GM21526 (cell line): ENCODE measurements at regions not wholly inside any gene's neighbourhood (a gene's known extent, or its start where the extent isn't known, plus 50 kb on each side); places are given as distances from the start of the nearest gene placed in this dataset.
"Not testable (repeated sequence)": the region's sequence is repeated elsewhere in the genome, so short reads cannot be mapped to it uniquely, and the experiment has no call there.

Source experiments
- ATAC-seq: cut with Tn5 transposase; IDR thresholded peaks from one replicate; pipeline ENCODE4 v1.9.1; 2021; ENCODE audit warnings: moderate library complexity; ENCODE audit not compliant: unreplicated experiment, low FRiP score

DNA sequence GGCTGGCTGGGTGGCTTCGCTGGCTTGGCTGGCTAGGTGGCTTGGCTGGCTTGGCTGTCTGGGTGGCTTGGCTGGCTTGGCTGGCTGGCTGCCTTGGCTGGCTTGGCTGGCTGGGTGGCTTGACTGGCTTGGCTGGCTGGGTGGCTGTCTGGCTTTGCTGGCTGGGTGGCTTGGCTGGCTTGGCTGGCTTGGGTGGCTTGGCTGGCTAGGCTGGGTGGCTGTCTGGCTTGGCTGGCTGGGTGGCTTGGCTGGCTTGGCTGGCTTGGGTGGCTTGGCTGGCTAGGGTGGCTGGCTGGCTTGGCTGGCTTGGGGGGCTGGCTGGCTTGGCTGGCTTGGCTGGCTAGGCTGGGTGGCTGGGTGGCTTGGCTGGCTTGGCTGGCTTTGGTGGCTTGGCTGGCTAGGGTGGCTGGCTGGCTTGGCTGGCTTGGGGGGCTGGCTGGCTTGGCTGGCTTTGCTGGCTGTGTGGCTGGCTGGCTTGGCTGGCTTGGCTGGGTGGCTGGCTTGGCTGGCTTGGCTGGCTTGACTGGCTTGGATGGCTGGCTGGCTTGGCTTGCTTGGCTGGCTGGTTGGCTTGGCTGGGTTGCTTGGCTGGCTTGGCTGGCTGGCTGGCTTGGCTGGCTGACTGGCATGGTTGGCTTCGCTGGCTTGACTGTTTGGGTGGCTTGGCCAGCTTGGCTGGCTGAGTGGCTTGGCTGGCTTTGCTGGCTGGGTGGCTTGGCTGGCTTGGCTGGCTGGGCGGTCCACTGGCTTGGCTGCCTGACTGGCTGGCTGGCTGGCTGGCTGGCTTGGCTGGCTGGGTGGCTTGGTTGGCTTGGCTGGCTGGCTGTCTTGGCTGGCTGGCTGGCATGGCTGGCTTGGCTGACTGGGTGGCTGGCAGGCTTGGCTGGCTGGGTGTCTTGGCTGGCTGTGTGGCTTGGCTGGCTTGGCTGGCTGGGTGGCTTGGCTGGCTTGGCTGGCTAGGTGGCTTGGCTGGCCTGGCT, 436.3 kb downstream of the GOLGA6L6 start:
- ATAC-seq = not testable (repeated sequence)

DNA sequence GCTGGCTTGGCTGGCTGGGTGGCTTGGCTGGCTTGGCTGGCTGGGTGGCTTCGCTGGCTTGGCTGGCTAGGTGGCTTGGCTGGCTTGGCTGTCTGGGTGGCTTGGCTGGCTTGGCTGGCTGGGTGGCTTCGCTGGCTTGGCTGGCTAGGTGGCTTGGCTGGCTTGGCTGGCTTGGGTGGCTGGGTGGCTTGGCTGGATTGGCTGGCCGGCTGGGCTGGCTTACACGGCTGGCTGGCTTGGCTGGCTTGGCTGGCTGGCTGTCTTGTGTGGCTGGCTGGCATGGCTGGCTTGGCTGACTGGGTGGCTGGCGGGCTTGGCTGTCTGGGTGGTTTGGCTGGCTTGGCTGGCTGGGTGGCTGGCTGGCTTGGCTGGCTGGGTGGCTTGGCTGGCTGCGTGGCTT, 437.0 kb downstream of the GOLGA6L6 start:
- not testable (repeated sequence) for ATAC-seq

DNA sequence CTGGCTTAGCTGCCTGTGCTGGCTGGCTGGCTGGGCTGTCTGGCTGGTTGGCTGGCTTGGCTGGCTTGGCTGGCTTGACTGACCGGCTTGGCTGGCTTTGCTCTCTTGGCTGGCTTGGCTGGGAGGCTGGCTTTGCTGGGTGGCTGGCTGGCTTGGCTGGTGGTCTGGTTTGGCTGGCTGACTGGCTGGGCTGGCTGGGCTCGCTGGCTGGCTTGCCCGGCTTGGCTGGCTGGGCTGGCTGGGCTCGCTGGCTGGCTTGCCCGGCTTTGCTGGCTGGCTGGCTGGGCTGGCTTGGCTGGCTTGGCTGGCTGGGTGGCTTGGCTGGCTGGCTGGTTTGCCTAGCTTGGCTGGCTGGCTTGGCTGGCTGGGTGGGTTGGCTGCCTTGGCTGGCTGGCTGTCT, 438.7 kb downstream of the GOLGA6L6 start:
- ATAC-seq = not testable (repeated sequence)

DNA sequence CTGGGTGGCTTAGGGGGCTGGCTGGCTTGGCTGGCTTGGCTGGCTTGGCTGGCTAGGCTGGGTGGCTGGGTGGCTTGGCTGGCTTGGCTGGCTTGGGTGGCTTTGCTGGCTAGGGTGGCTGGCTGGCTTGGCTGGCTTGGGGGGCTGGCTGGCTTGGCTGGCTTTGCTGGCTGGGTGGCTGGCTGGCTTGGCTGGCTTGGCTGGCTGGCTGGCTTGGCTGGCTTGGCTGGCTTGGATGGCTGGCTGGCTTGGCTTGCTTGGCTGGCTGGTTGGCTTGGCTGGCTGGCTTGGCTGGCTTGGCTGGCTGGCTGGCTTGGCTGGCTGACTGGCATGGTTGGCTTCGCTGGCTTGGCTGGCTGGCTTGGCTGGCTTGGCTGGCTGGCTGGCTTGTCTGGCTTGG, 439.4 kb downstream of the GOLGA6L6 start:
- not testable (repeated sequence) for ATAC-seq

DNA sequence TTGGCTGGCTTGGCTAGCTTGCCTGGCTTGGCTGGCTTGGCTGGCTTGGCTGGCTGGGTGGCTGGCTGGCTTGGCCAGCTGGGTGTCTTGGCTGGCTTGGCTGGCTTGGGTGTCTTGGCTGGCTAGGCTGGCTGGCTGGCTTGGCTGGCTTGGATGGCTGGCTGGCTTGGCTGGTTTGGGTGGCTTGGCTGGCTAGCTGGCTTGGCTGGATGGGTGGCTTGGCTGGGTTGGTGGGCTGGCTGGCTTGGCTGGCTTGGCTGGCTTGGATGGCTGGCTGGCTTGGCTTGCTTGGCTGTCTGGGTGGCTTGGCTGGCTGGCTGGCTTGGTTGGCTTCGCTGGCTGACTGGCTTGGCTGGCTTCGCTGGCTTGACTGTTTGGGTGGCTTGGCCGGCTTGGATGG, 440.3 kb downstream of the GOLGA6L6 start:
- ATAC-seq = not testable (repeated sequence)

DNA sequence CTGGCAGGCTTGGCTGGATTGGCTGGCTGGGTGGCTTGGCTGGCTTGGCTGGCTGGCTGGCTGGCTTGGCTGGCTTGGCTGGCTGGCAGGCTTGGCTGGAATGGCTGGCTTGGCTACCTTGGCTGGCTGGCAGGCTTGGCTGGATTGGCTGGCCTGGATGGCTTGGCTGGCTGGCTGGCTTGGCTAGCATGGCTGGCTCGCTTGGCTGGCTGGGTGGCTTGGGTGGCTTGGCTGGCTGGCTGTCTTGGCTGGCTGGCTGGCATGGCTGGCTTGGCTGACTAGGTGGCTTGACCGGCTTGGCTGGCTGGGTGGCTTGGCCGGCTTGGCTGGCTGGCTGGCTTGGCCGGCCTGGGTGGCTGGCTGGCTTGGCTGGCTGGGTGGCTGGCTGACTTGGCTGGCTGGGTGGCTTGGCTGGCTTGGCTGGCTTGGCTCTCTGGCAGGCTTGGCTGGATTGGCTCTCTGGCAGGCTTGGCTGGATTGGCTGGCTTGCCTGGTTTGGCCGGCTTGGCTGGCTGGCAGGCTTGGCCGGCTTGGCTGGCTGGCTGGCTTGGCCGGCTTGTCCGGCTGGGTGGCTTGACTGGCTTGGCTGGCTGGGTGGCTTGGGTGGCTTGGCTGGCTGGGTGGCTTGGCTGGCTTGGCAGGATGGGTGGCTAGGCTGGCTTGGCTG, 440.9 kb downstream of the GOLGA6L6 start:
- ATAC-seq = not testable (repeated sequence)

DNA sequence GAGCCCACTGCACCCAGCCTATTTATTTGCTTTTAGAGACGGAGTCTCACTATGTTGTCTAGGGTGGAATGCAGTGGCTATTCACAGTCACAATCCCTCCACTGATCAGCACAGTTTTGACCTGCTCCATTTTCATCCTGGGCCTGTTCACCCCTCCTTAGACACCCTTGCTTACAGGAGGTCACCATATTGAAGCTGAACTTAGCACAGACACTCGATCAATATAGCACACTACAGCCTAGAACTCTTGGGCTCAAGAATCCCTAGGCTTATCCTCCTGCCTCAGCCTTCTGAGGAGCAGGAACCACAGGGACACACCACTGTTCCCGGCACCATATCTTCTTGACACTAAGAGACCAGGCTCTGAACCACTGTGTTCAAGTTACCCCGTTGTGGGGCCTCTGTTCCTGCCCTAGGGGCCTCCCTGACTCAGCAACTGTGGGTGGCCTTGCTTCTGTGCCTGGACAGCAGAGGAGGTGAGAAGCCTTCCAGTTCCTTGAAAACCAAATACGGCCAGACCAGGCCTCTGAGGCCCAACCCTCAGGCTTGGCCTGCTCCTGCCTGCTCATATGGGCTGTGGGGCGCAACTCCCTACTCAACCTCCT, 445.8 kb downstream of the GOLGA6L6 start:
- not testable (repeated sequence) for ATAC-seq

DNA sequence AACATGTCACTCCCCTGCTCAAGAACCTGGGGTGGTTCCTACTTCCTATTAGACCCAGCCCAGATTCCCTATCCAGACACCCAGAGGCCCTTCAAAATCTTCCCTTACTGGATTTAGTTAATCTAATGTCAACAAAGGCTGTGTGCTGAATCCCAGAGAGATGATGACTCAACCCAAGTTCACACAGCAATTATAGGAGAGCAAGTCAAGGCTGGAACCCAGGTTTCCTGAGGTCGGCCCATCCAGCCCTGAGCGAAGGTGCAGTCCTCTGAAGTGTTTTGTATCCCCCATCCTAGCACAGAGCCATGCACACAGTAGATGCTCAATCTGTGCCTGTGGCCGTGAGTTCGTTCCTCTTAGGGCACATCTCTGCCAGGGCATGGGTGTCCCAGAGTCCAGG, 452.1 kb downstream of the GOLGA6L6 start:
- ATAC-seq = not testable (repeated sequence)

DNA sequence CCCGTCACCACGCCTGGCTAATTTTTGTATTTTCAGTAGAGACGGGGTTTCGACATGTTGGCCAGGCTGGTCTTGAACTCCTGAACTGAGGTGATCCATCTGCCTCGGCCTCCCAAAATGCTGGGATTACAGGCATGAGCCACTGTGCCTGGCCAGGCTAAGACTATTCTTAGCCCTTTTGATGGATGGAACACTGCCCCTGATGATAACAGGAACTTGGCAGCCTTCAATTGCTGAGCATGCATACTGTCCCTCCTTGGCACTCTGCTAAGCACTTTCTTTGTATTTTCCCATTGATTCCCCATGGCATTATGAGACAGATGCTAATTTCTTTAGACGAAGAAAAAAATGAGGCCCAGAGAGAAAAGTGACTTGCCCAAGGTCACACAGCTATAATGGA, 457.6 kb downstream of the GOLGA6L6 start:
- ATAC-seq = not testable (repeated sequence)

DNA sequence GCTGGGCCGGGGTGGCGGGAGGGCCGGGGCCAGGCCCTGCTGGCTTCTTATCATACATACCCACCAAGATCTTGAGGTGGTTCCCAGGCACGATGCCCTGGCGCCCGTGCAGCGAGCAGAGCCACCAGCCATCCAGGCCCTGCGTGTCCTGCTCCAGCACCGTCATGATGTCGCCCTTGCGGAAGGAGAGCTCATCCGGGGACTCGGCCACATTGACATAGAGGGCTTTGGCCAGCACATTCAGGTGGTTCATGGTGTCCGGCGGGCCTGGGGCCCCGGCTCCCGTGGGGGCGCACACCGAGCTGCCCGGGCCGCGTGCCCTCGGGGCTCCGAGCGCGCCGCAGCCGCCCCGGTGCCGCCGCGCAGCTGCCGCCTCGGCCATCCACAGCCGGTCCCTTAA, 467.5 kb downstream of the GOLGA6L6 start:
- not testable (repeated sequence) for ATAC-seq

DNA sequence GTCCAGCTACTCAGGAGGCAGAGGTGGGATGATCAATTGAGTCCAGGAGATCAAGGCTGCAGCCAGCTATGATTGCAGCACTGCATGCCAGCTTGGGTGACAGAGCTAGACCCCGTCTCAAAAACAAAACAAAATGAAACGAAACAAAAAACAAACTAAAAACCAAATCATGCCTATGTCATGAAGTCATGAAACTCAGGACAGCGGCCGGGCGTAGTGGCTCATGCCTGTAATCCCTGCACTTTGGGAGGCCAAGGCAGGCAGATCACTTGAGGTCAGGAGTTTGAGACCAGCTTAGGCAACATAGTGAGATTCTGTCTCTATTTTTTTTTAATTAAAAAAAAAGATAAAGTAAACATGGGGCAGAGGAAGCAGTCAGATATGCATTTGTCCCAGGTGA, 472.6 kb downstream of the GOLGA6L6 start:
- not testable (repeated sequence) for ATAC-seq

DNA sequence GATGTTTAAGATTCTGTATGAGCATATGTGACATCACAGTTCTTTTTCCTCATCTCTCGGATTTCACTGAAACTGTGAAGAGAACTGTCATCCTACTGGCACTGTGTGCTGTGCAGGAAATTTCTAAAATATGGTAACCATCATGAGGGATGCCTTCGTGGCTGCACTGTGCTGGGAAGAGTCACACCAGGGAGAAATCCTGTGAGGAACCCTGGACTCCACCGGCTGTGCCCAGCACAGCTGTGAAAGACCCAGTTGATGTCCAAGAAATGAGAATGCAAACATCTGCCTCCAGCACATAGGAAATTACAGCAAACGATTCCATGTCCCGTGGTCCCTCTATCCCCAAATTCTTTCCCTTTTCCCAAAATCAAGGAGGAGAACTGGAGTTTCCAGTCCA, 475.4 kb downstream of the GOLGA6L6 start:
- not testable (repeated sequence) for ATAC-seq

DNA sequence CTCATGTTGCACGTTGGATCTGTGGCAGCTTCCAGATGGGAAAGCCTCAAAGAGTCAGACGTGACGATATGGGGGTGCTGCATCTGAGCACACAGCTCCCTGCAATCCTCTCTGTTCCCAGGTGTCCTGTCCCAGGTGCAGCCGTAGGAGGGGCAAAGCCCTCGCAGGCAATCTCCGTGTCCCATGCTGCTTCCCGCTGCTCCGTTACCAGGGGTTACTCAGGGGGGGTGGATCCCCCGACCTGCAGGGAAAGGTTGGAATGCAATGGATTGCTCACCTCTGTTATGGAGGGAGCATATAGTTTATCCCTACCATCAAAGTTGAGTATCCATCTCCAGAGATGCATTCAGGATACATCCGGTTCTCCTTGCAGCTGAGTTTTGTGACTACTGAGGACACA, 476.1 kb downstream of the GOLGA6L6 start:
- ATAC-seq = not testable (repeated sequence)

DNA sequence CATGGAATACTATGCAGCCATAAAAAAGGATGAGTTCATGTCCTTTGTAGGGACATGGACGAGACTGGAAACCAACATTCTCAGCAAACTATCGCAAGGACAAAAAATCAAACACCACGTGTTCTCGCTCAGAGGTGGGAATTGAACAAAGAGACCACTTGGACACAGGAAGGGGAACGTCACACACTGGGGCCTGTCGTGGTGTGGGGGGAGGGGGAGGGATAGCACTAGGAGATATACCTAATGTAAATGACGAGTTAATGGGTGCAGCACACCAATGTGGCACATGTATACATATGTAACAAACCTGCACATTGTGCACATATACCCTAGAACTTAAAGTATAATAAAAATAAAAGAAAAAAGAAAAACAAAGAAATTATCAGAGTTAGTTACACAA, 478.4 kb downstream of the GOLGA6L6 start:
- ATAC-seq = not testable (repeated sequence)

DNA sequence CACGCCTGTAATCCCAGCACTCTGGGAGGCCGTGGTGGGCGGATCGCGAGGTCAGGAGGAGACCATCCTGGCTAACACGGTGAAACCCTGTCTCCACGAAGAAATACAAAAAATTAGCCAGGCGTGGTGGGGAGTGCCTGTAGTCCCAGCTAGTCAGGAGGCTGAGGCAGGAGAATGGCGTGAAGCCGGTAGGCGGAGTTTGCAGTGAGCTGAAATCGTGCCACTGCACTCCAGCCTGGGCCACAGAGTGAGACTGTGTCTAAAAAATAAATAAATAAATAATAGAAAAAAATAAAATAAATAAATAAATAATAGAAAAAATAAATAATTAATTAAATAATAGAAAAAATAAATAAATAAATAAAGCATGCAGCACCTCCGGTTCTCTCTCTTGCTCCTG, 480.8 kb downstream of the GOLGA6L6 start:
- not testable (repeated sequence) for ATAC-seq

DNA sequence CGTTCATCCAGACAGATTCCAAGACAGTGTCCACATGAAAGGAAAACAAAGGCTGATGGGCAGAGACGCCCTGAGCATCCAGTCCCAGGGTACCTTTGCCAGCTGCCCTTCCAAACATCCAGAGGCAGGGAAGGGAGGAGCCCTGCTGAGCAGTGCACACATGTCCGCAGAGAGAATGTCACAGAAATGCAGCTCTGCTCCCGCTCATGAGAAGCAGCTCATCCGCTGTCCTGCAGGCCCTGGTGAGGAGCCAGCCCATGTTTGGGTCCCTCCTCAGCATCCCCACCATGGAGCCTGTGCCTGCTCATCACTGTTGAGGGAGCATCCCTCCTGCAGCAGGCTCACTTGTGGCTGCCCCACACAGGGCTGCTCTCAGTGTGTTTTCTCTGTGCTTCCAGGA, 484.7 kb downstream of the GOLGA6L6 start:
- not testable (repeated sequence) for ATAC-seq

DNA sequence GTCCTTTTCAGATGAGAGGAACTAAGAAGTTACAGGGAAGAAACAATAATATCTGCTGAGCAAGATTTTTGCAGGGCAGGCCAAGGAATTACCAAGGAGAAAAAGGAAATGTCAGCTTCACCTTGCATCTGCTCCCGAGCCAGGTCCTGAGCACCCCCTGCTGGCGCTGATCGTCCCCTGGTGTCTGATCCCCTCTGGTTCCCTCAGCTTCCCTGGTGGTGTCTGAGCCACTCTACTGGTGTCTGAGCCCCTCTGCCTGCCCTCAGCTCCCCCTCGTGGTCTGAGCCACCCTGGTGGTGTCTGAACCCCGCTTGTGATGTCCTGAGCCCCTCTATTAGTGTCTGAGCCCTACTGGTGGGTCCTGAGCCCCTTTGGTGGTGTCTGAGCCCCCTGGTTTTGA, 485.7 kb downstream of the GOLGA6L6 start:
- ATAC-seq = not testable (repeated sequence)

DNA sequence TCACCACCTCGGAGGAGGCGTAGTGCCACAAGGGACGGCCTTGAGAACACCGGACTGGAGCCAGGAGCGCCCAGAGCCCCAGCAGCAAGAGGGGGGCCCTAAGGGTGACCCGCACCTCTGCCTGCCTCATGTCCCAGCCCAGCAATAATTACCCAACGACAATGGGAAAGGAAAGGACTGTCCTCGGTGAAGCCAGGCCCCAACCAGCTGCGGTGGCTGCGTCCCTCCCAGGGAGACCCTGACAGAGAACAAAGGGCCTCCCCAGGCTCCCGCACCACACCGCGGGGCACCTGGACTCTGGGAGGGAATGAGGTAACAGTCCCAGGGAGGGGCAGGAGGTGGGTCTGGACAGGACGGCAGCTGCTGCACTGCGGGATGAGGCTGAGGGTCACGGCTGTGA, 493.4 kb downstream of the GOLGA6L6 start:
- ATAC-seq = not testable (repeated sequence)

DNA sequence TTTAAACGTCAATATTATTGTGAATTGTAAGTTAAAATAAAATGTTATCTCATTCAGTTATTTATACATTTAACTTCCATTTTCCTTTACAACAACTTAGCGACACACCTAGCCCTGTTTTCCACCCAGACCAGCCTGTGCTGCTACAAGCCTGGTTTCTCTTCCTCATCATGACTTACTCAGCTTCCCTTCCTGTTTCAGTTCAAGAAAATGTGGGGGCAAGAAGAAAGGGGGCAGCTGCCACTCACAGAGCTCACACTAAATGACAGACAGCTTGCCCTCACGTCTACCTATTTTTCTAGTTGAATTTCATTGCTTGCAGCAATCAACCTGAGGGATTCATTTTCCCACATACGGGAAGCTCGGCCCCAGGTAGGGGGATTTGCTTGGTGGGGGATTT, 496.4 kb downstream of the GOLGA6L6 start:
- not testable (repeated sequence) for ATAC-seq

DNA sequence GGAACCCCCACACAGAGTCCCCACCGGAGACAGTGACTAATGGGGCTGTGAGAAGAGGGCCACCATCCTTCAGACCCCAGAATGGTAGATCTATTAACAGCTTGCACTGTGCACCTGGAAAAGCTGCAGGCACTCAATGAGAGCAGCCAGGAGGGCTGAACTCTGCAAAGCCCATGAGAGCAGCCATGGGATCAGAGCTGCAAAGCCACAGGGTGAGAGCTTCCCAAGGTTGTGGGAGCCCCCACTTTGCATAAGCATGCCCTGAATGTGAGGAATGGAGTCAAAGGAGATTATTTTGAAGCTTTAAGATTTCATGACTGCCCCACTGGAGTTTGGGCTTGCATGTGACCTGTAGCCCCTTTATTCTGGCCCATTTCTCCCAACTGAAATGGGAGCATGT, 500.9 kb downstream of the GOLGA6L6 start:
- ATAC-seq = not testable (repeated sequence)

DNA sequence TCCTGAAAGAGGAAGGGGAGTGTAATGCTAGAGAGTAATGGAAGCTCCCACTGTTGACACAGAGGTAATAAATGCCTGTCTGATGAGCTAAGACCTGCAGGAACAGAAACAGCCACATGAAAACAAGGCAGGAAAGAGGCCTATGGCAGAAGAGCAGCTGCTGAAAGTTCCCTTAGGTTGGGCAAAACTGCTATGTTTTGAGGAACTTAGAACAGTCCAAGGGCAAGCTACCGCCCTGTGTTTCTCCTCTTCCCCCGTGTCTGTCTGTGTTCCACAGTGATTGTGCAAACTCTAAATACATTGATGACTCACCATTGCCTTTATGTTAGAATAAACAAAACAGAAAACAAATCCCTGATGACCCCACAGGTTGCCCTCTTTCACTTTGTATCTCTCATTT, 516.6 kb downstream of the GOLGA6L6 start:
- not testable (repeated sequence) for ATAC-seq
